ENCODE measurements at regions not wholly inside any gene's neighbourhood (a gene's known extent, or its start where the extent isn't known, plus 50 kb on each side); places are given as distances from the start of the nearest gene placed in this dataset.
A peak's percentile ranks its signal among the peaks of the same experiment; 100 is the strongest.

DNA sequence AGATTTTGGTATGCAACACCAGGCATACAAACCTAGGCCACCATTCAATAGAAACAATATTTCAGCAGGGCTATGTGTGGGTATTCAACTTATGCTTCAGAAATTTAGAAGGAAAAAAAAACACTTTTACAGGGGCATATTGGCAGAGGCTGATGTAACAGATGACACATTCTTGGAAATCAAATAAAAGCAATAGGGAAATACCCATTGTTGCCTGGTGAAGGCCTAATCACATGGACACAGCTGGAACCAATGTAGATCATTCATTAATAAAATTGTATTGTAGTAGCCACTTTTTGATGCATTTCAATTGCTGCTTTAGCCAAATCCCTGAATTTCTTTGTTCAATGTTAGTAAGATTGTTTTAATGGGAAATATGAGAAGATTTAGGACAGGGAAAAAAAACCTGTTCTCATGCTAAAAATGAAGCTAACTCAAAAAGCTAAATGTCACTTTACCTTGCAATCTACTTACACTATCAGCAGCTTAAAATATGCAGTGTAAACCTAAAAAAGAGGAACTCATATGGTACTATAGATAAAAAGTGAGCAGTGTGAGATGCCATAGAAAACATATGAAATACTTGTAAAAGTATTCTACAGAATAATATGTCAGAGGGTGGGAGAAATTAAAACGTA, 289.4 kb downstream of the ZEB2 start (continued):
- TF ChIP-seq, protein P1, sequence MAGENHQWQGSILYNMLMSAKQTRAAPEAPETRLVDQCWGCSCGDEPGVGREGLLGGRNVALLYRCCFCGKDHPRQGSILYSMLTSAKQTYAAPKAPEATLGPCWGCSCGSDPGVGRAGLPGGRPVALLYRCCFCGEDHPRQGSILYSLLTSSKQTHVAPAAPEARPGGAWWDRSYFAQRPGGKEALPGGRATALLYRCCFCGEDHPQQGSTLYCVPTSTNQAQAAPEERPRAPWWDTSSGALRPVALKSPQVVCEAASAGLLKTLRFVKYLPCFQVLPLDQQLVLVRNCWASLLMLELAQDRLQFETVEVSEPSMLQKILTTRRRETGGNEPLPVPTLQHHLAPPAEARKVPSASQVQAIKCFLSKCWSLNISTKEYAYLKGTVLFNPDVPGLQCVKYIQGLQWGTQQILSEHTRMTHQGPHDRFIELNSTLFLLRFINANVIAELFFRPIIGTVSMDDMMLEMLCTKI (IDR thresholded peaks at IDR 0.05; ENCODE audit: partially characterized antibody): no peak
- TF ChIP-seq E2F4 (CRISPR knock-in tag; IDR thresholded peaks at IDR 0.05; ENCODE audit: low read depth) (no peak), RBM25 (IDR thresholded peaks at IDR 0.05; ENCODE audit: low read depth, low read length, severe bottlenecking) (no peak), TCF7 (IDR thresholded peaks at IDR 0.05; ENCODE audit: borderline replicate concordance) (no peak), SMAD1 (IDR thresholded peaks at IDR 0.05; ENCODE audit: low read depth, low read length, partially characterized antibody) (no peak), ZNF121 (CRISPR knock-in tag; conservative IDR thresholded peaks at IDR 0.05) (no peak), PURB (CRISPR knock-in tag; IDR thresholded peaks at IDR 0.05; ENCODE audit: low read depth) (no peak), RBM22 (IDR thresholded peaks at IDR 0.05; ENCODE audit: low read depth, low read length, poor library complexity, severe bottlenecking) (no peak), CXXC5 (CRISPR knock-in tag; IDR thresholded peaks at IDR 0.05) (0 out of 2 replicates have a peak, but pooled peaks have one; percentile 54)
- TF ChIP-seq, protein P2, sequence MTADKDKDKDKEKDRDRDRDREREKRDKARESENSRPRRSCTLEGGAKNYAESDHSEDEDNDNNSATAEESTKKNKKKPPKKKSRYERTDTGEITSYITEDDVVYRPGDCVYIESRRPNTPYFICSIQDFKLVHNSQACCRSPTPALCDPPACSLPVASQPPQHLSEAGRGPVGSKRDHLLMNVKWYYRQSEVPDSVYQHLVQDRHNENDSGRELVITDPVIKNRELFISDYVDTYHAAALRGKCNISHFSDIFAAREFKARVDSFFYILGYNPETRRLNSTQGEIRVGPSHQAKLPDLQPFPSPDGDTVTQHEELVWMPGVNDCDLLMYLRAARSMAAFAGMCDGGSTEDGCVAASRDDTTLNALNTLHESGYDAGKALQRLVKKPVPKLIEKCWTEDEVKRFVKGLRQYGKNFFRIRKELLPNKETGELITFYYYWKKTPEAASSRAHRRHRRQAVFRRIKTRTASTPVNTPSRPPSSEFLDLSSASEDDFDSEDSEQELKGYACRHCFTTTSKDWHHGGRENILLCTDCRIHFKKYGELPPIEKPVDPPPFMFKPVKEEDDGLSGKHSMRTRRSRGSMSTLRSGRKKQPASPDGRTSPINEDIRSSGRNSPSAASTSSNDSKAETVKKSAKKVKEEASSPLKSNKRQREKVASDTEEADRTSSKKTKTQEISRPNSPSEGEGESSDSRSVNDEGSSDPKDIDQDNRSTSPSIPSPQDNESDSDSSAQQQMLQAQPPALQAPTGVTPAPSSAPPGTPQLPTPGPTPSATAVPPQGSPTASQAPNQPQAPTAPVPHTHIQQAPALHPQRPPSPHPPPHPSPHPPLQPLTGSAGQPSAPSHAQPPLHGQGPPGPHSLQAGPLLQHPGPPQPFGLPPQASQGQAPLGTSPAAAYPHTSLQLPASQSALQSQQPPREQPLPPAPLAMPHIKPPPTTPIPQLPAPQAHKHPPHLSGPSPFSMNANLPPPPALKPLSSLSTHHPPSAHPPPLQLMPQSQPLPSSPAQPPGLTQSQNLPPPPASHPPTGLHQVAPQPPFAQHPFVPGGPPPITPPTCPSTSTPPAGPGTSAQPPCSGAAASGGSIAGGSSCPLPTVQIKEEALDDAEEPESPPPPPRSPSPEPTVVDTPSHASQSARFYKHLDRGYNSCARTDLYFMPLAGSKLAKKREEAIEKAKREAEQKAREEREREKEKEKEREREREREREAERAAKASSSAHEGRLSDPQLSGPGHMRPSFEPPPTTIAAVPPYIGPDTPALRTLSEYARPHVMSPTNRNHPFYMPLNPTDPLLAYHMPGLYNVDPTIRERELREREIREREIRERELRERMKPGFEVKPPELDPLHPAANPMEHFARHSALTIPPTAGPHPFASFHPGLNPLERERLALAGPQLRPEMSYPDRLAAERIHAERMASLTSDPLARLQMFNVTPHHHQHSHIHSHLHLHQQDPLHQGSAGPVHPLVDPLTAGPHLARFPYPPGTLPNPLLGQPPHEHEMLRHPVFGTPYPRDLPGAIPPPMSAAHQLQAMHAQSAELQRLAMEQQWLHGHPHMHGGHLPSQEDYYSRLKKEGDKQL (CRISPR knock-in tag; IDR thresholded peaks at IDR 0.05; ENCODE audit: borderline replicate concordance): no peak
- TF ChIP-seq, protein P3, sequence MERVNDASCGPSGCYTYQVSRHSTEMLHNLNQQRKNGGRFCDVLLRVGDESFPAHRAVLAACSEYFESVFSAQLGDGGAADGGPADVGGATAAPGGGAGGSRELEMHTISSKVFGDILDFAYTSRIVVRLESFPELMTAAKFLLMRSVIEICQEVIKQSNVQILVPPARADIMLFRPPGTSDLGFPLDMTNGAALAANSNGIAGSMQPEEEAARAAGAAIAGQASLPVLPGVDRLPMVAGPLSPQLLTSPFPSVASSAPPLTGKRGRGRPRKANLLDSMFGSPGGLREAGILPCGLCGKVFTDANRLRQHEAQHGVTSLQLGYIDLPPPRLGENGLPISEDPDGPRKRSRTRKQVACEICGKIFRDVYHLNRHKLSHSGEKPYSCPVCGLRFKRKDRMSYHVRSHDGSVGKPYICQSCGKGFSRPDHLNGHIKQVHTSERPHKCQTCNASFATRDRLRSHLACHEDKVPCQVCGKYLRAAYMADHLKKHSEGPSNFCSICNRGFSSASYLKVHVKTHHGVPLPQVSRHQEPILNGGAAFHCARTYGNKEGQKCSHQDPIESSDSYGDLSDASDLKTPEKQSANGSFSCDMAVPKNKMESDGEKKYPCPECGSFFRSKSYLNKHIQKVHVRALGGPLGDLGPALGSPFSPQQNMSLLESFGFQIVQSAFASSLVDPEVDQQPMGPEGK (CRISPR knock-in tag; IDR thresholded peaks at IDR 0.05; ENCODE audit: borderline replicate concordance): no peak
- TF ChIP-seq, protein P4, sequence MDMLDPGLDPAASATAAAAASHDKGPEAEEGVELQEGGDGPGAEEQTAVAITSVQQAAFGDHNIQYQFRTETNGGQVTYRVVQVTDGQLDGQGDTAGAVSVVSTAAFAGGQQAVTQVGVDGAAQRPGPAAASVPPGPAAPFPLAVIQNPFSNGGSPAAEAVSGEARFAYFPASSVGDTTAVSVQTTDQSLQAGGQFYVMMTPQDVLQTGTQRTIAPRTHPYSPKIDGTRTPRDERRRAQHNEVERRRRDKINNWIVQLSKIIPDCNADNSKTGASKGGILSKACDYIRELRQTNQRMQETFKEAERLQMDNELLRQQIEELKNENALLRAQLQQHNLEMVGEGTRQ (CRISPR knock-in tag; IDR thresholded peaks at IDR 0.05): no peak
